IMR-90 (cell line): ENCODE measurements at regions not wholly inside any gene's neighbourhood (a gene's known extent, or its start where the extent isn't known, plus 50 kb on each side); places are given as distances from the start of the nearest gene placed in this dataset.

ENCODE experiments used
- ATAC-seq: fragments of 200-7000 bp; cut with Tn5 transposase; 2 replicates; pipeline ENCODE4 v1.9.1; 2020; ENCODE audit warnings: low read depth, mild to moderate bottlenecking, moderate library complexity
- BruUV-seq: library from RNA; stranded (reverse); fragments of 400-500 nt; replicated peaks from 2 replicates; lab custom pipeline; 2021; lab: Mats Ljungman, UMichigan
- CTCF ChIA-PET: fragments of 300-600 bp; formaldehyde crosslinking; extraction: SDS; loops from one replicate; lab custom pipeline; 2021; ENCODE audit warnings: antibody characterized with exemption; lab: Yijun Ruan, JAX
- POLR2A ChIA-PET: fragments of 300-600 bp; sonication (Branson Sonifier 250); formaldehyde crosslinking; loops from one replicate; lab custom pipeline; 2022; ENCODE audit warnings: antibody characterized with exemption; ENCODE audit not compliant: unreplicated experiment; lab: Charles Lee
- DNase-seq: peaks from one replicate; pipeline ENCODE4 v3.0.0; 2013
- H2AFZ ChIP-seq: replicated peaks from 2 replicates; pipeline ENCODE3; 2013; ENCODE audit warnings: low read length, mild to moderate bottlenecking; ENCODE audit not compliant: poor library complexity
- H2AK5ac ChIP-seq: 2 replicates; pipeline ENCODE4 v1.6.1; 2013; ENCODE audit warnings: low read depth, low read length, inconsistent platforms
- H2AK9ac ChIP-seq: replicated peaks from 2 replicates; pipeline ENCODE3; 2013; ENCODE audit warnings: mild to moderate bottlenecking, low read depth, low read length, moderate library complexity; ENCODE audit not compliant: poor library complexity
- H2BK120ac ChIP-seq: 2 replicates; pipeline ENCODE4 v1.6.1; 2013; ENCODE audit warnings: low read depth, low read length, inconsistent platforms
- H2BK15ac ChIP-seq: 3 replicates; pipeline ENCODE4 v1.6.1; 2013; ENCODE audit warnings: low read depth, low read length, inconsistent platforms
- H2BK20ac ChIP-seq: 2 replicates; pipeline ENCODE4 v1.6.1; 2013; ENCODE audit warnings: low read depth, mild to moderate bottlenecking, inconsistent platforms, low read length, moderate library complexity
- H2BK5ac ChIP-seq: 2 replicates; pipeline ENCODE4 v1.6.1; 2013; ENCODE audit warnings: mild to moderate bottlenecking, low read depth, low read length, inconsistent platforms; ENCODE audit not compliant: poor library complexity, severe bottlenecking
- H3K14ac ChIP-seq: replicated peaks from 2 replicates; pipeline ENCODE4 v1.6.1; 2013; ENCODE audit warnings: low read depth, low read length, inconsistent platforms
- H3K18ac ChIP-seq: 2 replicates; pipeline ENCODE4 v1.6.1; 2013; ENCODE audit warnings: low read depth, low read length, control low read depth
- H3K23ac ChIP-seq: 2 replicates; pipeline ENCODE4 v1.6.1; 2013; ENCODE audit warnings: low read depth, low read length, inconsistent platforms
- H3K27ac ChIP-seq: 2 replicates; pipeline ENCODE4 v1.5.1; 2013; ENCODE audit warnings: mild to moderate bottlenecking, control low read depth, low read length; ENCODE audit not compliant: insufficient read depth
- H3K27me3 ChIP-seq: 2 replicates; pipeline ENCODE4 v1.6.1; 2013; ENCODE audit warnings: low read length; ENCODE audit not compliant: control insufficient read depth, insufficient read depth
- H3K36me3 ChIP-seq: 2 replicates; pipeline ENCODE4 v1.6.1; 2013; ENCODE audit warnings: low read length, mixed read lengths; ENCODE audit not compliant: control insufficient read depth, insufficient read depth
- H3K4ac ChIP-seq: 2 replicates; pipeline ENCODE4 v1.6.1; 2013; ENCODE audit warnings: low read depth, low read length, inconsistent platforms
- H3K4me1 ChIP-seq: 2 replicates; pipeline ENCODE4 v1.6.1; 2013; ENCODE audit warnings: low read length, mixed read lengths; ENCODE audit not compliant: control insufficient read depth, insufficient read depth
- H3K4me2 ChIP-seq: 2 replicates; pipeline ENCODE4 v1.6.1; 2013; ENCODE audit warnings: low read depth, mild to moderate bottlenecking, control low read depth, low read length, moderate library complexity
- H3K4me3 ChIP-seq: 2 replicates; pipeline ENCODE4 v1.5.1; 2013; ENCODE audit warnings: low read depth, mild to moderate bottlenecking, control low read depth, low read length, moderate library complexity; ENCODE audit not compliant: insufficient read depth
- H3K56ac ChIP-seq: 2 replicates; pipeline ENCODE4 v1.6.1; 2013; ENCODE audit warnings: low read length, inconsistent platforms; ENCODE audit not compliant: insufficient read depth; ENCODE audit errors: extremely low read depth
- H3K79me1 ChIP-seq, 2 experiments: 2 replicates each; pipeline ENCODE4 v1.6.1; 2013; ENCODE audit warnings: low read length in 2 of 2, inconsistent platforms in 1 of 2, low read depth in 1 of 2
- H3K9ac ChIP-seq: 2 replicates; pipeline ENCODE4 v1.6.1; 2013; ENCODE audit warnings: low read depth, low read length, control low read depth
- H3K9me1 ChIP-seq: 2 replicates; pipeline ENCODE4 v1.6.1; 2013; ENCODE audit warnings: low read length, inconsistent platforms; ENCODE audit not compliant: insufficient read depth
- H3K9me3 ChIP-seq: 2 replicates; pipeline ENCODE4 v1.6.1; 2013; ENCODE audit warnings: low read length; ENCODE audit not compliant: control insufficient read depth, insufficient read depth
- H4K20me1 ChIP-seq: 2 replicates; pipeline ENCODE4 v1.6.1; 2013; ENCODE audit warnings: low read length, inconsistent platforms; ENCODE audit not compliant: insufficient read depth
- H4K5ac ChIP-seq: 2 replicates; pipeline ENCODE4 v1.6.1; 2013; ENCODE audit warnings: mild to moderate bottlenecking, low read depth, low read length, control low read depth
- H4K8ac ChIP-seq, 2 experiments: 2 replicates each; pipeline ENCODE4 v1.6.1; 2013; ENCODE audit warnings: low read depth in 2 of 2, low read length in 2 of 2, control low read depth in 1 of 2, inconsistent platforms in 1 of 2
- H4K91ac ChIP-seq: 2 replicates; pipeline ENCODE4 v1.6.1; 2013; ENCODE audit warnings: low read depth, low read length, inconsistent platforms; ENCODE audit not compliant: insufficient read depth
- ELK1 ChIP-seq: fragments of 150-350 bp; IDR thresholded peaks from 2 replicates; pipeline ENCODE4 v1.6.1; 2016; ENCODE audit warnings: low read depth, mild to moderate bottlenecking, low read length, moderate library complexity, borderline replicate concordance
- FOS ChIP-seq: fragments of 150-350 bp; IDR thresholded peaks from 2 replicates; pipeline ENCODE4 v1.6.1; 2016; ENCODE audit warnings: low read depth, low read length
- MAZ ChIP-seq: IDR thresholded peaks from 2 replicates; pipeline ENCODE4 v1.6.1; 2012; ENCODE audit warnings: low read depth, mild to moderate bottlenecking, low read length, improper control_type of control experiment, moderate library complexity, borderline replicate concordance
- MXI1 ChIP-seq: IDR thresholded peaks from 2 replicates; pipeline ENCODE4 v1.6.1; 2012; ENCODE audit warnings: low read depth, mild to moderate bottlenecking, low read length, moderate library complexity, borderline replicate concordance
- NFE2L2 ChIP-seq: fragments of 150-350 bp; IDR thresholded peaks from 2 replicates; pipeline ENCODE4 v1.6.1; 2016; ENCODE audit warnings: low read depth, mild to moderate bottlenecking, low read length
- RCOR1 ChIP-seq: IDR thresholded peaks from 2 replicates; pipeline ENCODE4 v1.6.1; 2012; ENCODE audit warnings: mild to moderate bottlenecking, low read length, improper control_type of control experiment; ENCODE audit not compliant: insufficient replicate concordance
- RFX5 ChIP-seq: IDR thresholded peaks from 2 replicates; pipeline ENCODE4 v1.8.0; 2012; ENCODE audit warnings: low read depth, mild to moderate bottlenecking, low read length, moderate library complexity
- WGBS, 2 experiments: methylation state at CpG; one replicate each; pipeline versions ENCODE4 v1.1.5 to v1.1.7; 2013; ENCODE audit warnings: missing lambda C conversion rate in 2 of 2; ENCODE audit not compliant: insufficient read length in 1 of 2; ENCODE audit errors: extremely low coverage in 2 of 2; 5-methylcytosine and 5-hydroxymethylcytosine counted together
- dilution Hi-C: fragments of 300-500 bp; cut with HindIII; formaldehyde crosslinking; loops from one replicate; pipeline ENCODE4 v1.14.3; 2018; ENCODE audit warnings: low sequenced_read_pairs; ENCODE audit not compliant: unreplicated experiment
- in situ Hi-C: fragments of 300-500 bp; cut with MboI; formaldehyde crosslinking; loops from 3 replicates; pipeline ENCODE4 v1.14.3; 2019; ENCODE audit warnings: low sequenced_read_pairs, inconsistent platforms, mixed read lengths
- intact Hi-C: fragments of 100-400 bp; cut with micrococcal nuclease; formaldehyde crosslinking; loops from 2 replicates; pipeline ENCODE4 v1.10.0; 2022

GRCh38 chr3:194208709-194209108 is 72.8 kb downstream of the HES1 start:
- Histone ChIP-seq H3K4ac (no peak overlapping the region), H3K27me3 (peaks cover 39% of the 10 kb centered on the region), H4K91ac (no peak overlapping the region), H2AK5ac (no peak overlapping the region), H3K56ac (no peak overlapping the region), H2AK9ac (no peak overlapping the region), H3K36me3 (no peaks in the 10 kb centered on the region), H3K18ac (no peak overlapping the region), H2BK5ac (no peak overlapping the region), H3K9me3 (no peaks in the 10 kb centered on the region; the same call in 1 of the 2 replicates), H4K20me1 (no peaks in the 10 kb centered on the region), H2BK20ac (no peak overlapping the region), H3K4me1 (no peaks in the 10 kb centered on the region), H2BK15ac (no peak overlapping the region), H3K23ac (no peak overlapping the region), H3K4me2 (no peak overlapping the region), H3K79me1 (no peaks in the 10 kb centered on the region), H3K9ac (no peak overlapping the region), H2BK120ac (no peak overlapping the region), H3K14ac (no peak overlapping the region), H4K8ac (no peak overlapping the region), H3K9me1 (no peaks in the 10 kb centered on the region), H3K4me3 (no peak overlapping the region), H4K5ac (no peak overlapping the region), H3K27ac (no peak overlapping the region), H2AFZ (no peak overlapping the region)
- no peak for TF ChIP-seq ELK1
- no peak for TF ChIP-seq MAZ
- TF ChIP-seq NFE2L2, result no peak
- TF ChIP-seq RCOR1, result no peak
- no peak for TF ChIP-seq FOS
- TF ChIP-seq RFX5, result no peak
- TF ChIP-seq MXI1, result no peak
- 100% methylated on average over 1 of the region's 3 CpGs; no CpG with 5 or more reads in 1 of the 2 experiments for WGBS, 2 experiments
- BruUV-seq, result no TSS peak
- ChIA-PET CTCF (interaction anchor here (0.7 kb wide), 1 partner anchor 420 kb away, joined by 3 read pairs; no protein-coding TSS in a partner anchor), POLR2A (no interaction called here)
- dilution Hi-C loops (no loop called here), intact Hi-C loops (no loop called here), in situ Hi-C loops (no loop called here)
- no peak for DNase-seq
- no peak for ATAC-seq
